ENCODE measurements at regions not wholly inside any gene's neighbourhood (a gene's known extent, or its start where the extent isn't known, plus 50 kb on each side); places are given as distances from the start of the nearest gene placed in this dataset.
"Not testable (repeated sequence)": the region's sequence is repeated elsewhere in the genome, so short reads cannot be mapped to it uniquely, and the experiment has no call there.

DNA sequence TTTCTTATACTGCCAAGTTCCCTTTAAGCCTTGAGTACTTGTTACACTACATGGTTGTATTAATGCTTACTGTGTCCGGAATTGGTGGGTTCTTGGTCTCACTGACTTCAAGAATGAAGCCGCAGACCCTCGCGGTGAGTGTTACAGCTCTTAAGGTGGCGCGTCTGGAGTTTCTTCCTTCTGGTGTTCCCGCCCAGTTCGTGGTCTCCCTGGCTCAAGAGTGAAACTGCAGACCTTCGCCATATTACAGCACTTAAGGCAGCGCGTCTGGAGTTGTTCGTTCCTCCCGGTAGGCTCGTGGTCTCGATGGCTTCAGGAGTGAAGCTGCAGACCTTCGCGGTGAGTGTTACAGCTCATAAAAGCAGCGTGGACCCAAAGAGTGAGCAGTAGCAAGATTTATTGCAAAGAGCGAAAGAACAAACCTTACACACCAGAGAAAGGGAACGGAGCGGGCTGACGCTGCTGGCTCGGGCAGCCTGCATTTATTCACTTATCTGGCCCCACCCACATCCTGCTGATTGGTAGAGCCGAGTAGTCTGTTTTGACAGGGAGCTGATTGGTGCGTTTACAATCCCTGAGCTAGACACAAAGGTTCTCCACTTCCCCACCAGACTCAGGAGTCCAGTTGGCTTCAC is 1171.3 kb upstream of the B3GALT2 start:
- TF ChIP-seq EZH2 (IDR thresholded peaks at IDR 0.05; ENCODE audit: borderline replicate concordance, low read length); CTCF (IDR thresholded peaks at IDR 0.05; ENCODE audit: low read length): not testable (repeated sequence)
